ENCODE measurements at regions not wholly inside any gene's neighbourhood (a gene's known extent, or its start where the extent isn't known, plus 50 kb on each side); places are given as distances from the start of the nearest gene placed in this dataset.

- TF ChIP-seq CTCF (IDR thresholded peaks at IDR 0.05; ENCODE audit: low read depth, low read length) = no peak
- TF ChIP-seq POLR2A (IDR thresholded peaks at IDR 0.05; ENCODE audit: extremely low read depth, insufficient read length) = no peak
- no peak for TF ChIP-seq MYC (IDR thresholded peaks at IDR 0.05; ENCODE audit: low read depth, low read length)
- no peak for TF ChIP-seq MAX (IDR thresholded peaks at IDR 0.05; ENCODE audit: low read depth, low read length)
Measured at GRCh38 chr7:54837168-54837567, 78.2 kb upstream of the SEC61G start.
